ENCODE measurements at regions not wholly inside any gene's neighbourhood (a gene's known extent, or its start where the extent isn't known, plus 50 kb on each side); places are given as distances from the start of the nearest gene placed in this dataset.
"Not testable (repeated sequence)": the region's sequence is repeated elsewhere in the genome, so short reads cannot be mapped to it uniquely, and the experiment has no call there.

DNA sequence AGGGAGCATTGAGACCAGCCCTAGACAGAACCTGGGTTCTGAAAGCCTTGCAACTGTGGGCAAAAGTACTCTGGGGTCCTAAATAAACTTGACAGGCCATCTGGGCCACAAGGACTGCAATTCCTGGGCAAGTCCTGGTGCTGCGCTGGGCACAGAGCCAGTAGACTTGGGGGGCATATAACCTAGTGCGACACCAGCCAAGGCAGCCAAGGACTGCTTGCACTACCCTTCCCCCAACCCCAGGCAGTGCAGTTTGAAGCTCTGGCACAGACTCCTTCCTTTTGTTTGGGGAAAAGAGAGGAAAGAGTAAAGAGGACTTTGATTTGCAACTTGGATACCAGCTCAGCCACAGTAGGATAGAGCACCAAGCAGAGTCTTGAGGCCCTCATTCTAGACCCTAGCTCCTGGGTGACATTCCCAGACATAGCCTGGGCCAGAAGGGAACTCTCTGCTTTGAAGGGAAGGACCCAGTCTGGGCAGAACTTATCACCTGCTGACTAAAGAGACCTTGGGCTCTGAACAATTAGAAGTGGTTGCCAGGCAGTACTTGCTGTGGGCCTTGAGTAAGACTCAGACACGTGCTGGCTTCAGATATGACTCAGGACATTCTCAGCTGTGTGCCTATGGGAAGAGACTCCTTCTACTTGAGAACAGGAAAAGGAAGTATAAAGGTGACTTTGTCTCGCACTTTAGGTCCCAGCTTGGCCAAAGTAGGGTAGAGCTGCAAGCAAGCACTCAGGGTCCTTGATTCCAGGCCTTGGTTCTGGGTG, 522.8 kb downstream of the GLUD2 start:
- Mint-ChIP-seq H3K27ac (no peak overlapping the region), H3K36me3 (no peaks in the 10 kb centered on the region), H3K4me1 (no peaks in the 10 kb centered on the region), H3K4me3 (no peak overlapping the region), H3K9me3 (peaks cover 0 to 4% (median 1%) of the 10 kb centered on the region in 5 donors), H3K27me3 (no peaks in the 10 kb centered on the region)
- ChIA-PET POLR2A (no interaction called here), CTCF (no interaction called here)
- Histone ChIP-seq H3K4me1 (ENCODE audit: insufficient read depth, low read length) (no peaks in the 10 kb centered on the region), H3K4me3 (ENCODE audit: low read length) (no peak overlapping the region), H3K36me3 (ENCODE audit: insufficient read depth, low read length) (no peaks in the 10 kb centered on the region), H3K27me3 (ENCODE audit: insufficient read depth, low read length, poor library complexity, severe bottlenecking) (no peaks in the 10 kb centered on the region), H3K27ac (ENCODE audit: low read depth, low read length) (no peak overlapping the region), H3K9me3 (ENCODE audit: low read length) (no peaks in the 10 kb centered on the region)
- no peak for DNase-seq

DNA sequence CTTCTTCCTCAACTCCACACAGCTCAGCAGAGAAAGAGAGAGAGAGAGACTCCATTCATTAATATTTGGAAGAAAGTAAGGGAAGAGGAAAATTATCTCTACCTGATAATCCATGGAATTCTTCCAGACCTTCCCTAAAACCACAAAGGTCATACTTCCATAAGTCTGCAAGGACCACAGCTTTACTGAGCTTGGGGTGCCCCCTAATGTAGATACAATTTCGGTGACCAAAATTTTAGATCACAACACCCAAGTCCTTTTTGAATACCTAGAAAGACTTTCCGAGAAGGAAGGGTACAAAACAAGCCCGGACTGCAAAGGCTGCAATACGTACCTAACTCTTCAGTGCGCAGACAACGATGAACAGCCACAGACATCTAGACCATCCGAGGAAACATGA, 523.9 kb downstream of the GLUD2 start:
- Histone ChIP-seq H3K9me3 (ENCODE audit: low read length) (no peaks in the 10 kb centered on the region), H3K36me3 (ENCODE audit: insufficient read depth, low read length) (no peaks in the 10 kb centered on the region), H3K27me3 (ENCODE audit: insufficient read depth, low read length, poor library complexity, severe bottlenecking) (no peaks in the 10 kb centered on the region), H3K27ac (ENCODE audit: low read depth, low read length) (no peak overlapping the region), H3K4me1 (ENCODE audit: insufficient read depth, low read length) (no peaks in the 10 kb centered on the region), H3K4me3 (ENCODE audit: low read length) (no peak overlapping the region)
- no peak overlapping the region for H3K27ac Mint-ChIP-seq
- POLR2A ChIA-PET, result no interaction called here
- H3K27me3 Mint-ChIP-seq, result no peaks in the 10 kb centered on the region
- peaks cover 0 to 4% (median 1%) of the 10 kb centered on the region in 5 donors for H3K9me3 Mint-ChIP-seq
- no peak overlapping the region for H3K4me3 Mint-ChIP-seq
- no peaks in the 10 kb centered on the region for H3K4me1 Mint-ChIP-seq
- CTCF ChIA-PET, result no interaction called here
- no peak for DNase-seq
- H3K36me3 Mint-ChIP-seq, result no peaks in the 10 kb centered on the region

DNA sequence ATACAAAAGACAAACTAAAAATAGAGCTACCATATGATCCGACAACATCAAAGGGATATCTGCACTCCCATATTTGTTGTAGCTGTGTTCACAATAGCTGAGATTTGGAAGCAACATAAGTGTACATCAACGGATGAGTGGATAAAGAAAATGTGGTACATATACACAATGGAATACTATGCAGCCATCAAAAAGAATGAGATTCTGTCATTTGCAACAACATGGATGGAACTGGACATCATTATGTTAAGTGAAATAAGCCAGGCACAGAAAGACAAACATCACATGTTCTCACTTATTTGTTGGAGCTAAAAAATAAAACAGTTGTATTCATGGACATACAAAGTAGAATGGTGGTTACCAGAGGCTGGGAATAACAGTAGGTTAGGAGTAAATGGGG, 527.0 kb downstream of the GLUD2 start:
- POLR2A ChIA-PET; DNase-seq; H3K9me3 Mint-ChIP-seq; CTCF ChIA-PET; H3K4me3 Mint-ChIP-seq; H3K36me3 ChIP-seq (ENCODE audit: insufficient read depth, low read length); H3K27ac ChIP-seq (ENCODE audit: low read depth, low read length); H3K4me1 Mint-ChIP-seq; H3K27me3 Mint-ChIP-seq; H3K36me3 Mint-ChIP-seq; H3K9me3 ChIP-seq (ENCODE audit: low read length); H3K4me3 ChIP-seq (ENCODE audit: low read length); H3K4me1 ChIP-seq (ENCODE audit: insufficient read depth, low read length); H3K27me3 ChIP-seq (ENCODE audit: insufficient read depth, low read length, poor library complexity, severe bottlenecking); H3K27ac Mint-ChIP-seq: not testable (repeated sequence)

DNA sequence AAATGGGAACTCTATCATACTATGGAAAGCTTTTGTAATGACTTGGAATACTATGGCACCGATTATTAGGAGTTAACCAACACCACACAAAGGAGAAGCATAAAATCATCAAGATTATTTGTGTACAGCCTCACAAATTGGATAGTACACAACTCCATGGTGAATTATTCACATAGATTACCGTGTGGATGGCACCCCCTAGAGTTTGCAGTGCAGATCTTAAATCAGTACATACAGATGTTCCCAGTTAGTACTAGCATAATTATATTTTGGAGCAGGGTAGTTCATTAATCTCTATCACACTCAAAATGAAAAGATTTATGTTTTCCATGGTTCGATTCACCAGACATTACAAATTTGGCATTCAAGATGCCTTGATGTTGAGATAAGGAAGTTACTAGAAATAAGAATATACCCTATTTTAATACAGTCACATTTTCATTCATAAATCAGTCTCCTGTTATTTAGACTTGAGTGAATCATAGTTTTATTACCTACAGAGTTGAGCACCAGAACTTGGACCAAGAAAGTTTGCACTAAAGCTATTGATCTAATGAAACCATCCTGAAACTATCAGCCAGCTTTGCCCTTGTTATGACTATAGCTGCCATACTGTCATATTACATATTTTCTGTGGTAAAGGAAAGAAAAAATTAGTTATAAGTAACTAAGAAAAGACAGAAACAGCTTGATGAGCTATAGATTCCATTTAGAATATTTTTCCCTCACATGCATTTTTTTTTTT, 531.8 kb downstream of the GLUD2 start:
- H3K27me3 ChIP-seq (ENCODE audit: insufficient read depth, low read length, poor library complexity, severe bottlenecking), result no peaks in the 10 kb centered on the region
- no peak overlapping the region for H3K4me3 Mint-ChIP-seq
- H3K36me3 Mint-ChIP-seq, result no peaks in the 10 kb centered on the region
- H3K4me1 ChIP-seq (ENCODE audit: insufficient read depth, low read length), result no peaks in the 10 kb centered on the region
- ChIA-PET POLR2A (no interaction called here), CTCF (no interaction called here)
- no peaks in the 10 kb centered on the region for H3K4me1 Mint-ChIP-seq
- H3K27ac ChIP-seq (ENCODE audit: low read depth, low read length), result no peak overlapping the region
- no peaks in the 10 kb centered on the region for H3K9me3 ChIP-seq (ENCODE audit: low read length)
- H3K4me3 ChIP-seq (ENCODE audit: low read length), result no peak overlapping the region
- H3K9me3 Mint-ChIP-seq, result no peaks in the 10 kb centered on the region
- H3K27ac Mint-ChIP-seq, result no peak overlapping the region
- DNase-seq, result no peak
- H3K36me3 ChIP-seq (ENCODE audit: insufficient read depth, low read length), result no peaks in the 10 kb centered on the region
- no peaks in the 10 kb centered on the region for H3K27me3 Mint-ChIP-seq

DNA sequence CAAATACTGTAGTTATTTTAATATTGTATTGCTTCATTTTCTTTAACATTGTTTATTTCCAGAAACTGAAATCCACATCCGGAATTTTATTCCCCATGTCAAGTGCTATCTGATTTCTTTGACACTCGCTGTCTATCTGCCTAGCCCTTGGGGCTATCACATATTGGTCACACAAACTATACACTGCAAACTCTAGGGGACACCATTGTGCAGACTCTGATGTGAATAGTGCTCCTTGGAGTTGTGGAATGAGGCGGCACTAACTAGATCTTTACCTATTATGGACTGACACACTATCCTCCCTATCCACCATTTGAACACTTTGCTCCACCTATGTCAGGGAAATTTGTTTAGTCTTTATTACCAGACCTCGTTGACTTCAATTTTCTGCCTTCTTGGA, 534.5 kb downstream of the GLUD2 start:
- H3K27ac Mint-ChIP-seq, result no peak overlapping the region
- H3K36me3 Mint-ChIP-seq, result no peaks in the 10 kb centered on the region
- no peak overlapping the region for H3K4me3 Mint-ChIP-seq
- no peaks in the 10 kb centered on the region for H3K4me1 Mint-ChIP-seq
- H3K9me3 Mint-ChIP-seq, result no peaks in the 10 kb centered on the region
- no peaks in the 10 kb centered on the region for H3K36me3 ChIP-seq (ENCODE audit: insufficient read depth, low read length)
- no peaks in the 10 kb centered on the region for H3K9me3 ChIP-seq (ENCODE audit: low read length)
- no peaks in the 10 kb centered on the region for H3K27me3 ChIP-seq (ENCODE audit: insufficient read depth, low read length, poor library complexity, severe bottlenecking)
- ChIA-PET CTCF (no interaction called here), POLR2A (no interaction called here)
- no peak overlapping the region for H3K4me3 ChIP-seq (ENCODE audit: low read length)
- H3K4me1 ChIP-seq (ENCODE audit: insufficient read depth, low read length), result no peaks in the 10 kb centered on the region
- no peak overlapping the region for H3K27ac ChIP-seq (ENCODE audit: low read depth, low read length)
- DNase-seq, result no peak
- no peaks in the 10 kb centered on the region for H3K27me3 Mint-ChIP-seq

DNA sequence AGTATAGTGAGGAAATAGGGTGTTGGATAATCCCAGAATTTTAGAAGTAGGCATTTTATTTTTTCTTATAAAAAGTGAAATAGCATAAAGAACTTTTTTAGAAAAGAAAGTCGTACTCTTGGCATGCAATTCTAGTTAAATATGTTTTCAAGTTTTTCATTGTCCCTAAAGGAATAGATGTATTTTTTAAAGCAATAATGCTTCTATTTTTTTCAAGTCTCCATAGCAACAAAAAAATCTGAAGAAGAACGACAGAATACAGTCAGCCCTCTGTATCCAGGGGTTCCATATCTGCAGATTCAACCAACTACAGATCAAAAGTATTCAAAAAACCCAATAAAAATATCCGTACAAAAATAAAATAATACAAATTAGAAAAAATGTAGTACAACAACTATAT, 538.2 kb downstream of the GLUD2 start:
- Mint-ChIP-seq H3K27me3 (no peaks in the 10 kb centered on the region), H3K4me3 (no peak overlapping the region), H3K36me3 (no peaks in the 10 kb centered on the region), H3K9me3 (no peaks in the 10 kb centered on the region), H3K27ac (no peak overlapping the region), H3K4me1 (no peaks in the 10 kb centered on the region)
- DNase-seq, result no peak
- Histone ChIP-seq H3K36me3 (ENCODE audit: insufficient read depth, low read length) (no peaks in the 10 kb centered on the region), H3K27me3 (ENCODE audit: insufficient read depth, low read length, poor library complexity, severe bottlenecking) (no peaks in the 10 kb centered on the region), H3K27ac (ENCODE audit: low read depth, low read length) (no peak overlapping the region), H3K9me3 (ENCODE audit: low read length) (no peaks in the 10 kb centered on the region), H3K4me3 (ENCODE audit: low read length) (no peak overlapping the region), H3K4me1 (ENCODE audit: insufficient read depth, low read length) (no peaks in the 10 kb centered on the region)
- POLR2A ChIA-PET, result no interaction called here
- CTCF ChIA-PET, result no interaction called here

DNA sequence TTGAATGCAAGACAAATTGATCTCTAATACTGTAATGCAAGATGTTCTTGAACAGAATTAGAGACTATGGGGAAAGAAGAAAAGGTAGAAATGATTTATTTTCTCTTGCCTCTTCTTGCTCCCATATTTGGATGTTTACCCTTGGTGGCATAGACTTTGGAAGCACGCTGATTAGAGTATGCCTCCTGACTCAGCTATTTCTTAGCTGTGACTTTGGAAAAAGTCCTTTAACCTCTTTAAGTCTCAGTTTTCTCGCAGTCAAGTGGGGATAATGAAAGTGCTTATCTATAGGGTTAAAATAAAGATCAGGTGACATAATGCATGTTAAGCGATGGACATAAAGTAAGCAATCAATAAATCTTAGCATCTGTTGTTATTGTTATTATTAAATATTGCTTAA, 545.5 kb downstream of the GLUD2 start:
- H3K4me1 ChIP-seq (ENCODE audit: insufficient read depth, low read length), result no peaks in the 10 kb centered on the region
- no peaks in the 10 kb centered on the region for H3K9me3 ChIP-seq (ENCODE audit: low read length)
- no peak for DNase-seq
- H3K36me3 ChIP-seq (ENCODE audit: insufficient read depth, low read length), result no peaks in the 10 kb centered on the region
- H3K27ac ChIP-seq (ENCODE audit: low read depth, low read length), result no peak overlapping the region
- Mint-ChIP-seq H3K4me1 (no peaks in the 10 kb centered on the region), H3K9me3 (peaks cover 0 to 3% (median 0%) of the 10 kb centered on the region in 5 donors), H3K27me3 (peaks cover 0 to 4% of the 10 kb centered on the region in 2 donors), H3K27ac (no peak overlapping the region), H3K36me3 (no peaks in the 10 kb centered on the region), H3K4me3 (no peak overlapping the region)
- POLR2A ChIA-PET, result no interaction called here
- H3K4me3 ChIP-seq (ENCODE audit: low read length), result no peak overlapping the region
- H3K27me3 ChIP-seq (ENCODE audit: insufficient read depth, low read length, poor library complexity, severe bottlenecking), result no peaks in the 10 kb centered on the region
- CTCF ChIA-PET, result no interaction called here

DNA sequence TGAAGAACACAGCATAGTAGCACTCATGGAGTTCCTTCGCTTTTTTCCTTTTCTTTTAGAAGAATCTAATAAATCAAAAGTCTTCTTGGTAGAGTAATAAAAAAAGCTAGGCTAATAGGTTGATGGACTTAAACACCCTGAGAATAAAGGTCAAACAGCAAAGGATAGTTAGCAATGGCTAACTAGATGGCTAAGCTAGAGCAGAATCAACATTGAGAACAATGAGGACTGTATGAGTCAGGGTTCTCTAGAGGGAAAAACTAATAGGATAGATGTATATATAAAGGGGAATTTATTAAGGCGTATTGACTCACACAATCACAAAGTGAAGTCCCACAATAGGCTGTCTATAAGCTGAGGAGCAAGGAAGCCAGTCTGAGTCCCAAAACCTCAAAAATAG, 550.9 kb downstream of the GLUD2 start:
- Mint-ChIP-seq H3K27ac (no peak overlapping the region), H3K36me3 (no peaks in the 10 kb centered on the region), H3K9me3 (peaks cover 0 to 4% (median 3%) of the 10 kb centered on the region in 5 donors), H3K4me1 (no peaks in the 10 kb centered on the region), H3K4me3 (no peak overlapping the region), H3K27me3 (peaks cover 0 to 2% of the 10 kb centered on the region in 2 donors)
- no peak overlapping the region for H3K27ac ChIP-seq (ENCODE audit: low read depth, low read length)
- ChIA-PET POLR2A (no interaction called here), CTCF (no interaction called here)
- H3K27me3 ChIP-seq (ENCODE audit: insufficient read depth, low read length, poor library complexity, severe bottlenecking), result no peaks in the 10 kb centered on the region
- DNase-seq, result no peak
- no peaks in the 10 kb centered on the region for H3K9me3 ChIP-seq (ENCODE audit: low read length)
- H3K4me3 ChIP-seq (ENCODE audit: low read length), result no peak overlapping the region
- H3K36me3 ChIP-seq (ENCODE audit: insufficient read depth, low read length), result no peaks in the 10 kb centered on the region
- H3K4me1 ChIP-seq (ENCODE audit: insufficient read depth, low read length), result no peaks in the 10 kb centered on the region
